GM12873 (cell line): ENCODE measurements at regions not wholly inside any gene's neighbourhood (a gene's known extent, or its start where the extent isn't known, plus 50 kb on each side); places are given as distances from the start of the nearest gene placed in this dataset.

ENCODE experiments used
- TF ChIP-seq, protein P1 (sequence below): IDR thresholded peaks from 2 replicates; pipeline ENCODE4 v1.5.1; 2012; ENCODE audit warnings: low read depth, mild to moderate bottlenecking, moderate library complexity, low read length, control low read depth; ENCODE audit not compliant: insufficient read depth; ENCODE audit errors: missing control alignments

DNA sequence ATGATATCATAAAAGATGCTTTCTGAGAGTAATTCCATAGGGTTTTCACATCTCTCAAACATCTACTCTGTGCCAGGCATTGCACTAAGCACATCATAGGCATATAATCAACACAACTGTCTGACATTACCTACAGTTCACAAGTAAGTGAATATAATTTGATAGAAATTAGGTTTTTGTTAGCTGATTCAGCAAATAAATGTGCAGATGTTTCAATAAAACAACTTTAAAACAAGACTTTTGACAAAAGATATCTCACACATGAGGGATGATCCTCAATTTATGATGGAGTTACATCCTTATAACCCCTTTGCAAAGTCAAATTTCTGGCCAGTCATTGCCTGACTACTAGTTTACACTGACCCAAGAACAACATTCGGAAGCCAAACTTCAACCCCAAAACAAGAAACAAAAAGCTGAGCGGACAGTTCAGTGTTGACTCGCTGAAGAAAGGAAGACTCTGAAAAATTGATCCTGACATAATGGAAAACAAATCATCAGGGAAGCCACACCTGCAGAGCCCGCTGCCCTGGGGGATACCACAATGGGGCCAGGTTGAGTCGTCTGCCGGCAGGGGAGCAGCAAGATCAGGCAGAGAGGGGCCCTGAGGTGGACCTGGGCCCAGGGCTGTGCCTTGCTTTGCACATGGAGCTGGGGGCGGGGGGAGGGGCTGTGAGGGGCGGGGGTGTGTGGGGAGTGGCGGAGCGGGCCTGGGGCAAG lies 739.2 kb upstream of the GJE1 start:
- TF ChIP-seq, protein P1, sequence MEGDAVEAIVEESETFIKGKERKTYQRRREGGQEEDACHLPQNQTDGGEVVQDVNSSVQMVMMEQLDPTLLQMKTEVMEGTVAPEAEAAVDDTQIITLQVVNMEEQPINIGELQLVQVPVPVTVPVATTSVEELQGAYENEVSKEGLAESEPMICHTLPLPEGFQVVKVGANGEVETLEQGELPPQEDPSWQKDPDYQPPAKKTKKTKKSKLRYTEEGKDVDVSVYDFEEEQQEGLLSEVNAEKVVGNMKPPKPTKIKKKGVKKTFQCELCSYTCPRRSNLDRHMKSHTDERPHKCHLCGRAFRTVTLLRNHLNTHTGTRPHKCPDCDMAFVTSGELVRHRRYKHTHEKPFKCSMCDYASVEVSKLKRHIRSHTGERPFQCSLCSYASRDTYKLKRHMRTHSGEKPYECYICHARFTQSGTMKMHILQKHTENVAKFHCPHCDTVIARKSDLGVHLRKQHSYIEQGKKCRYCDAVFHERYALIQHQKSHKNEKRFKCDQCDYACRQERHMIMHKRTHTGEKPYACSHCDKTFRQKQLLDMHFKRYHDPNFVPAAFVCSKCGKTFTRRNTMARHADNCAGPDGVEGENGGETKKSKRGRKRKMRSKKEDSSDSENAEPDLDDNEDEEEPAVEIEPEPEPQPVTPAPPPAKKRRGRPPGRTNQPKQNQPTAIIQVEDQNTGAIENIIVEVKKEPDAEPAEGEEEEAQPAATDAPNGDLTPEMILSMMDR = no peak

DNA sequence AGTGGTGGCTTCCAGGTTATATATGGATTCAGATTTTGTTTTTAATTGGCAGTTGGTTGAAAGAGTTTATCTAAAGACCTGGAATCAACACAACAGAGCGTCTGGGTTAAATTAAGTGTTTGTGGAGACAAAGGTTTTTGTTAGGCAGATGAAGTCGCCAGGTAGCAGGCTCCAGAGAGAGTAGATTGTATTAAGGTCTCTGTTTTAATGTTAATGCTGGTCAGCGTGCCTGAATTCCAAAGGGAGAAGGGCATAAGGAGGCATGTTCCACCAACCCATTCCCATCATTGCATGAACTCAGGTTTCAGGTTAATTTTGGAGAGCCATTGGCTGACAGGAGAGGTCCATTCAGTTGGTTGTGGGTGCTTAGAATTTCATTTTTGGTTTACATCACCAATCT lies 744.1 kb upstream of the GJE1 start:
- TF ChIP-seq, protein P1 = no peak

DNA sequence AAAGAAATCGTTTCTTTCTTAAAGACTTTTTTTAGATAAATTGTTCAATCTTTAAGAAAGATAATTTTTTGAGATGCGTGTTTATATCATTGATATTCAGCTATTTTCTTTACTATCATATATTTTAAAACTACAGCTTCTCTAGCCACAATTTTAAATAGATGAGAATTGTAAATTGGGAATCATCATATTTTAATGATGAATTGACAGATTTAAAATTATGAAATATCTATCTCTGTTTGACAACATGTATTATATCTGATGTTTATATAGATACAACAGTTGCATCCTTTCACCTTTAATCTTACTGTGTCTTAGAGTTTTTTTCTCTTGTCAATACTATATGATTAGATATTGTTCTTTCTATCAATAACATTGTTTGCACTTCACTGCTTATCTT lies 762.3 kb upstream of the GJE1 start:
- TF ChIP-seq, protein P1 = no peak

DNA sequence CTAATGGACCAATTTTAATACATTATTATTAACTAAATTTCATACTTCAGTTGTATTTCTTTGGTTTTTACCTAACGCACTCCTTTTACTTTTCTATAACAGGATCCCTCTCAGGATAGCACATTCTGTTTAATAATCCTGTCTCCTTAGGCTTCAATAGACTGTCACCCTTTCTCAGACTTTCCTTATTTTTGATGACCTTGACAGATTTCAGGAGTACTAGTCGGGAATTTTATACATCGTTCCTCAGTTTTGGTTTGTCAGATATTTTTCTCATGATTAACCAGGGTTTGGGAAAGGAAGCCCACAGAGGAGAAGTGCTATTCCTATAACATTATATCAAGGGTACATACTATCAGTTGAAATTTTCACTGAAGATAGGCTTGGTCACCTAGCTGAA lies 768.0 kb upstream of the GJE1 start:
- TF ChIP-seq, protein P1 = no peak

DNA sequence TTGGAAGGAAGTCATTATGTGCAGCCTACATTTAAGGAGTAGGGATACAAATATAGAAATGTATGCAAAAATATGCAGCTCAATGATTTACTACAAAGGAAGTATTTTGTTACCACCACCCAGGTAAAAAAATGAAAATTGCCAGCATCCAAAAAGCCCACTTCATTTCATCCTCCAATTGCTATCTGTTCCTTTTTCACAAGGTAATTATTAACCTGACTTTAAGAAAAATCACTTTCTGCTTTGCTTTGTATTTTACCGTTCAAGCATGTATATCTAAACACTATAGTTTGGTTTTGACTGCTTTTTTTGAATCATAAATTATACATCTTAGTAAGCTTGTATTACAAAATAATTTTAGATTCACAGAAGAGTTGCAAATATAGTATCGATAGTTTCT lies 768.5 kb upstream of the GJE1 start:
- TF ChIP-seq, protein P1 = no peak

DNA sequence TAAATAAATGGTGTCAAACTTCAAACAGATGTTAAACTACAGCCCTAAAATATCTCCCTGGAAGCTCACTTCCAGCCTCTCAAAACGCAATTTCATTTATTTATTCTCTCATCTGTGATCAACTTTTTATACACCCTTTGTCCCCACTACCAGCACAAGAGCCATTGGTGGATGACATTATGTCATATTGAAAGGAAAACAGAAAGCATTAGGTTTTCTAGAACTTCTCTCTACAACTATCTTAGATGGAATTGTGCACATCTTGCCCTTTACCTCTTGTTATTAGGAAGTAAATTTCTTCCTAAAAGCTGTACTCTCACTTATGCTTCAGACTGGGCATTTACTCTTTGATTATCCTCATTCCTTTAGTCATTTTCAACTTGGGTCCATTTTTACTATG lies 771.2 kb upstream of the GJE1 start:
- TF ChIP-seq, protein P1 = no peak

DNA sequence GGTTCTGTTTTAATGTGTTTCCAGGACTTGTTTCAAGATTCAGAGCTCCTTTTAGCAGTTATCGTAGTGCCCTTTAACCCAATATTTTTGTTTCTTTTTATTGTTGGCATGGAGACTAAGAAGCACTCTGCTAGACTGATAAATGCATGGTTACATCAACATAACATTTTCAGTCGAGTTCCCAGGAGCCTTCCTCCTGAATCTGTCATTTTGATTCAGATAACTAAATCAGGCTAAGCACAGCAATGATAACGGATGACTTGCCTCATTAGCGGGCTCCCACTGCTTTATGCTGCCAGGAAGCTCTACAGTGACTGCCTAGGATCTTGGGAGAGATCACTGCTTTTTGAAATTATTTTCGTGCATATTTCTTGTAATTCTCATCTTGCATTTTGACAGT lies 772.8 kb upstream of the GJE1 start:
- TF ChIP-seq, protein P1 = no peak
